HG02973 (cell line): ENCODE measurements at regions not wholly inside any gene's neighbourhood (a gene's known extent, or its start where the extent isn't known, plus 50 kb on each side); places are given as distances from the start of the nearest gene placed in this dataset.
"Not testable (repeated sequence)": the region's sequence is repeated elsewhere in the genome, so short reads cannot be mapped to it uniquely, and the experiment has no call there.

Experiments
- ATAC-seq: cut with Tn5 transposase; IDR thresholded peaks from one replicate; pipeline ENCODE4 v1.9.1; 2021; ENCODE audit warnings: moderate library complexity; ENCODE audit not compliant: unreplicated experiment

DNA sequence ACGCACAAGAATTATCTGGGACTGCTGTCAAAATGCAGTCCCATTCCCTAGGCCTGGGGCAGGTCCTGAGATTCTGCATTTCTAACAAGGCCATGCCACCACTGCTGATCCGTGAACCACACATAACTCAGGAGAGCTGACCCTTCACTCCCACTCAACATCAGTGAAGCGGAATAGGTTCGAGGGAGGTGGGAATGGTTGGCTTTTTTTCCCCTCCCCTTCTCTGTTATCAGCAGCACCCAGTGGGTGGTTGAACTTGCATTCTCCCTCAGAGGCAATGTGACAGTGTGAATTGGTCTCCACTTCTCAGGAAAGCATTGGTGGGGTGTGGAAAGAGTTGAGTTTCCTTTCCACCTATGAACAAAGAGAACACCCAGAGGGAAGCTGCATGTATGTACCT lies 344.3 kb downstream of the GADD45G start:
- no peak for ATAC-seq

DNA sequence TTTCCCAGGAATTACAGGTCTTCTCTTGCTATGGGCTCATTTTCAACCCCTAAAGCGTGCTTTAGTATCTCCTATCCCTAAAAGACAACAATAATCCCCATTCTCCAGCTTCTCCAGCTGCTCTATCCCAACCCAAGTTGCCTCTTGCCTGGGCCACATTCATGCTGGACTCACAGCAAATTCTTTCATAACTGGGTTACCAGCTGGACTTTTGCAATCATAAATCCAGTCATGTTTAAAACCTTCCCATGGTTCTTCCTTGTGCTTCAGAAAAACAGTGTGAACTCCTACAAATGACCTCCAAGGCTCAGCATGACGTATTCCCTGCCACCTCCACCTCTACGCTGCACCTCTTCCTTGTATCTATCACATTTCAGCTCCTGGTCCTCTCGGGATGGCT lies 346.9 kb downstream of the GADD45G start:
- ATAC-seq: no peak

DNA sequence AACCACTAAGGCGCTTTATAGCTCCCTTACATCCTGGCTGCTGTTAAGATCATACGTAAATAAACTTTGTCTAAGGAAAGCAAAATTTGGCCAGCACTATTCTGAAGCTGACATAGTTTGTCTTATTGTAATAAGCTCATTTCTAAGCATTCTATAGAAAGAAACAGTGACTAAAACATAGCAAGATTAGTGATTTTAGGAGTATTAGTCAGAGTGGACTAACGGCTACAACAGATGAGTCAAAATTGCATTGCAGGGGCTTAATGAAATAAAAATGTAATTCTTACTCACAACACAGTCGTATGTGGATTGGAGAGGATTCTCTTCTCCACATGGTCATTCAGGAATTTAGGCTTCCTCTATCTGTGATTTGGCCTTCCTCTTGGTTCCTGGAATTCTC lies 347.6 kb downstream of the GADD45G start:
- ATAC-seq: no peak

DNA sequence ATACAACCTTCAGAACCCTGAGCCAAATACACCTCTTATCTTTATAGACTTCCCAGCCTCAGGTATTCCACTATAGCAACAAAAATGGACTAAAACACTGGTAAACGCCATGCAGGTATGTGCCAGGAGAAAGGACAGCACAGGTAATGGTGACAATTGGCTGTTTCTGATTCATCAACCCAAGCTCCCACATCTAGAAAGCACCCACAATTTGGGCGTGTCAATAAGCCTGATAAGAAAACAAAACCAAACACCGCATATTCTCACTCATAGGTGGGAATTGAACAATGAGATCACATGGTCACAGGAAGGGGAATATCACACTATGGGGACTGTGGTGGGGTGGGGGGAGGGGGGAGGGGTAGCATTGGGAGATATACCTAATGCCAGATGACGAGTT lies 348.5 kb downstream of the GADD45G start:
- not testable (repeated sequence) for ATAC-seq

DNA sequence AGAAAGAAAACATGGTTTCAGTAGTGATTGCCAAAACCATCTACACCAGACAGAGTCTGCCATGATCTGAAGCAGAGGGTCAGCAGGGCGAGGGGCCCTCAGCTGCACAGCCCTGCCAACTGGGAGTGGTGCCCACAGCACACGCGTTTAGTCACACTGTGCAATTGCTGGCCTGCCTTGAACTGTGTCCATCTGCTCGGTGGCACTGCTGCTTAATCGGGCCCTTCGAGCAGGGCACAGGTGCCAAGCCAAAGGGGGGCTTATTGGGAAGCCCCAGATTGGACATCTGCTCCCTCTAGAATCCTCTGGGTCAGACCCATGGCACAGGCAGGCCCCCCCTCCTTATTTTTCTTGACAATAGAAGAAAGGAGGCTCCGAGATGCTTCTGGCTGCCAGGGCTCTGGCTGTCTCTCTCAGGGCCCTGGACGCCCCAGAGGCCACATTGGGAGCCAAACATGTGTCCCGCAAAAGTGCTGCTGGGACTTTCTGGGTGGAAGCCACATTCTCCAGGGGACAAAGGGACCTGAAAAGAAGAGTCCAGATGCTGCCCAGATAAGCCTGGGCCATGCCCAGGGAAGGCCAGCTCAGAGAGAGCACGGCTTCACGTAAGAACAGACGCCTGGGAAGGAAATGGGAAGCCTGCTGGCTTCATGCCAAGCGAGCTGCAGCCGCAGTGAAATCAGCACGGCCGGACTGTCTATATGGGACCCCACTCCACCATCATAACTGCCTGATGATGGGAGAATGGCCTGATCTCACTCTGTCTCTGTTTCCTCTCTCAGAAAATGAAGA lies 349.2 kb downstream of the GADD45G start:
- ATAC-seq: no peak

DNA sequence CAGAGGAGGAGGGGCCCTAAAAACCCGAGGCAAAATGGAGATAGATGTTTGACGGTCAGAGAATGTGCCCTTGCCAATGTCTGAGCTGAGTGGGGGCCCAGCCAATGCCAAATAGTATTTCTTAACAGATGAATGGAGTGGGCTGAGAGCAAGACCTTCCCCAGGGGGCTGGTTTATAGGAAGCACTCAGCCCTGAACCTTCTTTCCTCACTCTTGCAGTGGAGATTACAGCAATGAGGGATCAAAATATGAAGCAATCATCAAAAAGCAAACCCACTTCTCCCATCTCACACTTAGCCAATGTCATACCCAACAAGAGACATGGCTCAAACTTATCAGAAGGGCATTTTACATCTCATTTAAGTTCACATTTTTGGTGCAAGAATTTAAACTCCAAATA lies 350.3 kb downstream of the GADD45G start:
- no peak for ATAC-seq

DNA sequence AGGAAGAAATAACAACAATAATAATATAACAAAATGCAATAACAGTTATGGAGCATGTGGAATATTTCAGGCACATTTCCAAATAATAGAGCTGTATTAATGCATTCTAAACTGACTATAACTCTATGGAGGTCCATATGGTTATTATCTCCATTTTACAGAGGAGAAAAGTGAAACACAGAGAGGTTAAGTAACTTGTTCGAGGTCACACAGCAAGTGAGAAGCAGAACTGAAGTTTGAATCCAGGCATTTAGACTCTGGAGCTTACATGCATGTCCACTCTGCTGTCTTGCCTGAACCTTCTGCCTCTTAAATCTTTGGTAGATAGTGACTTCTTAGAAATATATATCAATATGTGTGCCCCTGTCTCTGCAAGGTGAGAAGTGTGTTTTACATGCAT lies 350.8 kb downstream of the GADD45G start:
- no peak for ATAC-seq

DNA sequence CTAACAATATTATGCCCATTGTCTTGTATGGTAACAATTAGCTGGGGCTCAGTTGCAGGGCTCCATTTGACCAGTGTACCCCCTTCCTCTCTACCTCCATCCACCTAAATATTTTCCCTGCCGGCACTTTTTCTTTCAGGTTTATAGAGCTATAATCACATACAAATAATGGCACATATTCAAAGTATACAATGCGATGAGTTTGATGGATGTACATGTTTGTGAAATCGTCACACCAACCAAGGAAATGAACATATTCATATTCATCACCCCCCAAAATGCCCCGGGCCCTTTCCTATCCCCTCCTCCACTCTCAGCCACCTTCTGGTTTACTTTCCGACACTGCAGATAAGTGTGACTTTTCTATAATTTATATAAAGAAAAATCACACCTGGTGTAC lies 351.5 kb downstream of the GADD45G start:
- no peak for ATAC-seq

DNA sequence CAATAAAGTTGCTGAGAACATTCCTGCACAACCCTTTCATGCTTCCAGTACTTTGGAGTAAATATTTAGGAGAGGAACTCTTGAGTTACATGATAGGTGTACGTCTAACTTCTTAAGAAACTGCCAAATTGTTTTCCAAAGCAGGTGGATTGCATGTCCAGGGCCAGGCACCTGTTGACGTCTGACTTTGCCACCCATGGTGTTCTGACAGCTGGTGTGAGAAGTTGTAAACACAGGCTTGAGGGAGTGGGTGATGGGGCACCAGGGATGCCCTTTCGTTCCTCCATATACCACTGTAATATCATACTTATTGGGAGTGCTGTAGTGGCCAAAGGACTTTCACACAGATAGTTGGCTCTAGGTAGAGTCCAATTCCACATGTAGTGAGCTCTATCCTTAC lies 352.1 kb downstream of the GADD45G start:
- no peak for ATAC-seq

DNA sequence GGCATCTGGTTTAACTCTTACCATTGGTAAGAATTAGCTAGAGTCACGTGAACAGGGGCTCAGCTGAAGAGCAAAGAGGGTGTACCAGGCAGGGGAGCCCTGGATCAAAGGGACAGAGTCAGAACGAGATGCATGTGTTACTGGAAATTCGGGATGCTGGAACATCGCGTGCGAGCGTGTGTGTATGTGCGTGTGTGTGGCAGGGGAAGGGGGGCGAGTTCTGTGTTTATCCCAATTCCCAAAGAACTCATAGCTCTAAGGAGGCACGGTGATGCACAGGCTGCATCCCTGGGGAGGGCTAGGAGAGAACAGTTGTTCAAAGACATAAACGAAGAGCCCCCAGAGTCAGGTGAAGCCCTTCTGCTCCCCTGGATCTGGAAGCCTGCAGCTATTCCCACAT lies 353.3 kb downstream of the GADD45G start:
- no peak for ATAC-seq

DNA sequence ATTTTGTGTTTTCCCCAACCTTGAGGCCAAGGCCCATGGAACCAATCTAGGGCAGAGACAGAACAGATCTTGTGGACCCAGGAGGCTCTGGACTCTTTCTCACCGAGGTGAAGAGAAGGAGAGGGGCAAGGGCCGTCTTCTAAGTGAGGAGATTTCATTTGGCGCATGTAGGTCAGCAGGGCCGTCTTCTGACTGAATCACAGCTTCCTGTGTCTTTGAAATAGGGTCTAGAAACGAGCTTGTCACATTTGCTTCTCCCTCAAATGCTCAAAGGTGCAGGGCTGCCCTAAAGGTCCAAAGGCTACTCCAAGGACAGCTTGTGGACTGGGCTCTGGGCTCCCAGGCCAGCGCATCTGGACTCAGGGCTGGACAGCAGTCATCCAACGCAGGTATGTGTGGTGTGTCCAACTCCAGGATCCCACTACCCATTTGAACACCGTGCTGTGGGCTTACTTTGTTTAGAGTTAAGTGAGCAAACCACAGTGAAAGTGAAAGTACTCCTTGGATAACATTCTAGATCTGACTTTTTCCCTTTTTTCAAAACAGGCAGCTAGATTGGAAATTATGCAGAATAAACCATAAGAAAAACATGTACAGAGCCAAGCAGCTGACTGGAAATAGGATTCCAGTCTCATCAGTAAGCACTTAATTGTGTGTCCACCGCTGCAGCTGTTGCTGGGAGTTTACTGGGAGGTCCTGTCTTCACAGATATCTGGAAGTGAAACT lies 357.0 kb downstream of the GADD45G start:
- ATAC-seq: no peak

DNA sequence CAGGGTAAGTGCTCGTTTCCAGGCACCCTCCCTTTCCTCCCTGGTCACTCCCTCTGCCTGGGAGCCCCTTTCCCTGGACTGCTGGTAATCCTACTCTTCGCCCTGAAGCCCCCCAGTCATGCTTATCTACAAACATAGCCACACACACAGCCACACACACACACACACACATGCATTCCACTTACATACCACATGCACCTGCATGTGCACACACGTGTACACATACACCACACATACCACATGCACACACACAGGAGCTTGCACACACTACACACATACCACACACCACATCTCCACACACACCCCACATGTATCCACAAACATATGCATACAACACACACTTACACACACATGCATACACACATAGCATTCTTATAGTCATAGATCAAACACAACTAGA lies 358.5 kb downstream of the GADD45G start:
- ATAC-seq: no peak

DNA sequence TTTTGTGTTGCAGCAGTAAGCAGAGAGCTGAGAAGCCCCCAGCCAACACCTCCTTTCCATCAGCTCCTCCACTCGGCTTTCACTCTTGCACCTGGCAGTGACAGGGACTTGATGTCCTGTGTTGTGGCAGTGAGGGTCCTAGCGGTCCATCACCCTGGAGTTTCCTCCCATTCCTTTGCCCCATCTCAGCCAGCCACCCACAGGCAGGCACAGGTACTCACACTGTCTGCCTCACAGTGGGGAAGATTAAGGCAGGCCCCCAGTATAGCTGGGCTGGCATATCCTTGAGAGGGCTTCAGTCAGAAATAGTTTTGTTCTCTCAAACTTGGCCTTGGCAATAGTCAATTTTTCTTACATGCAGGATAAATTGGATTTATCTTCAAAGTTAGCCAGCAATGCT lies 362.7 kb downstream of the GADD45G start:
- ATAC-seq: no peak

DNA sequence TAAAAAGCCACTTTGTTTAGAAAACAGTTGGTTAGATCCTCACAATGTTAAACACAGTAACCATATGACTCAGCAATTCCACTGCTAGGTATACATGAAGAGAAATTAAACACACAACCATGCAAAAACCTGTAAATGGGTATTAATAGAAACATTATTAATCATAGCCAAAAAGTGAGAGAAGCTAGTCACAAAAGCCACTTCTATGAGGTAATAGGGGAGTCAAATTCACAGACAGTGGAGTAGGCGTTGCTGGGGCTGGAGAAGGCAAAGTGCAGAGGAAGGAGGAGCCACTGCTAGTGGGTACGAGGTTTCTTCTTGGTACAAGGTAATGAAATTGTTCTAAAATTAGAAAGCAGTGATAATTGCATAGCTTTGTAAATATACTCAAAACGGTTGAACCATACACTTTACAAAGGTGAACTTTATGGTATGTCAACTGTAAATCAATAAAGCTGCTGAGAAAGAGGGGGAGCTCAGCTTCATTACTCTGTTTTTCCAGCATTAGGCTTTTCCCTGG lies 364.4 kb downstream of the GADD45G start:
- no peak for ATAC-seq

DNA sequence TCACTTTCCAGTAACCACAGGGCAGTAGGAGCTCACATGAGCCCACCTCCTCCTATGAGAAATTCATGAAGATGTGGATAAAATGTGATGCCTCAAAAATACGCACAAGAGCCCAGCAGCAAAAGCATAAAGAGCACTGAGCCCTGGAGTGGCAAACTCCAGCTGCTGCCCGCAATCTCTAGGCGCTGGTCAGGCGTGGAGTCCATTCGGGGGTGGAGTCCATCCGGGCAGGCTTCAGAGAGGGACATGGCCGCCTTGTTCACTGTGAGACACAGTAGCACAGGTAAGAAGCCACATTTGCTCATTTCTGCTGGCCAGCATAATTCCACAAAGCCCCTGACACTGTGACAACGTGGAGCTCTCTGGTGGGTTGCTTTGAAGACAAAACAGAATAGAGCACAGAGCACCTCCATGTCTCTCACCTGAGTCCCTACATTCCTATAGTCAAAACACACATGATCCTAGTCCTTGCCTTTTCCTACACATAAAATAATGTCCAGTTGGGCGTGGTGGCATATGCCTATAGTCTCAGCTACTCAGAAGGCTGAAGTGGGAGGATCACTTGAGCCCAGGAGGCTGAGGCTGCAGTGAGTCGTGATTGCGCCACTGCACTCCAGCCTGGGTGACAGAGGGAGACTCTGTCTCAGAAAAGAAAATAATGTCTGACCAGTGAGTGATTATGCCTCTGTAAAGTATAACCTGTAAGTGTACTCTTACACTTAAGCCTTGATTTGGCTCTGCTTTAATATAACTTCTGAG lies 365.2 kb downstream of the GADD45G start:
- no peak for ATAC-seq

DNA sequence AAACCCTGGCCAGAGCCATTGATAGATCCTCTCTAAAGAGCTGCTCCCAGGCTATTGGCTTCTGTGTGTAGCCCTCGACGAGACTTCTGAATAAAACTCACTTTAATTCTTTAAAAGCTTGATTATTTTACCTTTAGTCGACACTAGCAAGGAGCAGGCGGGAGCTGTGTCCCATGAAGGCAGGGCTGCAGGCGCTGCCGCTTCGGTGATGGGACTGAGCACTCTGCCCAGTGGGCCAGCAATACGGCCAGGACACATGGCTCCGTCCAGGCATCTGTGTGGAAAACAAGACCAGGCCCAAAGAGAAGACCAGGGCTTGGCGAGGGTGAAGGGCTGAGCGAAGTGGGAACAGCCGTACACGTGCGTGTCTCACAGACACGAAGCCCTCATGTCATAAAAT lies 365.9 kb downstream of the GADD45G start:
- ATAC-seq: no peak

DNA sequence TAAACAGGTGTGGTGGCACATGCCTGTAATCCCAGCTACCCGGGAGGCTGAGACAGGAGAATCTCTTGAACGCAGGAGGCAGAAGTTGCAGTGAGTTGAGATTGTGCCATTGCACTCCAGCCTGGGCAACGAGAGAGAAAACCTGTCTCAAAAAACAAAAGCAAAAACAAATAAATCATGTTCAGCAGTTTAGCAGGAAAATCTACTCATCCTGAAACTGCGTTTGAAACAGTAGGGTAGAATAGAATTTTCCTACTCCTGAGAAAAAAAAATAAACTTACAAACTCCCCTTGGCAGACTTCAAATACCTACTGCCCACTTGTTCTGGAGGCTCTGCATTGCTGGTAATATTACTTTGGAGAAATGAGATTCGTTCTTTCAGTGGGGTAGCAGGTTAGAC lies 367.7 kb downstream of the GADD45G start:
- ATAC-seq: no peak

DNA sequence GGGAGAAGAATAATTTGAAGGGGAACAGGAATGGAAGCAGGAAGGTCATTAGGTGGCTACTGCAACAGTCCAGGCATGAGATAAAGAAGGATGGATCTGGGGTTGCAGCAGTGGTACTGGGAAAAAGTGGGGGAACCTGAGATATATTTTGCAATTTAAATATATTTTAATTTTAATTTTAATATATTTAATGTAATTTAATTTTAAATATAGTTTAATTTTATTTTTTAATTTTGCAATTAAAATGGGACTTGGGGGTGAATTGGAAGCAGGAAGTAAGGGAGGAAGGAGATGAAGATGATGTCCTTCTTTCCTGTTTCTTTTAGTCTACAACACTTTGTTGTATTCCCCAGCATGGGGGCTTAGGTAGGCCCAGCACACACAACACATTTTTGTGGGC lies 369.8 kb downstream of the GADD45G start:
- no peak for ATAC-seq

DNA sequence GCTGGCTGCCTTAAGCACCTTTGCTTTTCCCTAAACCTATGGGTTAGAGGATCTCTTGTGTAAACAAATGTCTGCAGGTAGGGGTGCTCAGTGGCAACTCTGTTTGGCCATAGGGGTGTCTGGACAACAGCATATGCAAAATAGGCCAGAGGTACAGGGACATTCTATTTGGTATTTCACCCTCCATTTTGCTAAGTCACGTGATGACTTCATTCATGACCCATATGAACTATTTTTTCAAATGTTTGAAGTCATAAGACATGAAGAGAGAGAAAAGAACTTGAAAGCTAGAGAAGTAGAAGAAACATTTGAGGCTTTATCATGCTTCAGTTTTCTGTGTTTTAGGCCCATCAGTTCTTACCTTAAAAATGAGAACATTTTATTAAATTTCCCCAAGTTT lies 370.2 kb downstream of the GADD45G start:
- ATAC-seq: no peak

DNA sequence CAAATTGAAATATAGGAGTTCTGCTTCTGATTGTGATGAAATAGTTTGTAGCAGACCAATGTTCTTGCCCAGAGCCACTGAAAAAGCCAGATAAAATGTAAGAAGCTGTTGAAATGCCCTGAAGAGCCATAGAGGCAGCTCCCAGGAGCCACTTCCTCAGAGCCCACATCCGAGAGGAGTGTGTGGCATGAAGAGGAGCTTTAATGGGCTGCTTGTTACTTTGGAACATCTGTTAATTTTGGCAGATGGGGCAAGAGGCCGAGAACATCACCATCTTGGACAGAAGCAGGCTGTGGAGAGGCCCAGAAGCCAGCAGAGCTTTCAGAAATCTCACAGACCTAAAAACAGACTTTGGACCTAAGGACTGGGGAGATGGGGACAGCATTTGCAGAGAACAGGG lies 370.8 kb downstream of the GADD45G start:
- ATAC-seq: no peak

DNA sequence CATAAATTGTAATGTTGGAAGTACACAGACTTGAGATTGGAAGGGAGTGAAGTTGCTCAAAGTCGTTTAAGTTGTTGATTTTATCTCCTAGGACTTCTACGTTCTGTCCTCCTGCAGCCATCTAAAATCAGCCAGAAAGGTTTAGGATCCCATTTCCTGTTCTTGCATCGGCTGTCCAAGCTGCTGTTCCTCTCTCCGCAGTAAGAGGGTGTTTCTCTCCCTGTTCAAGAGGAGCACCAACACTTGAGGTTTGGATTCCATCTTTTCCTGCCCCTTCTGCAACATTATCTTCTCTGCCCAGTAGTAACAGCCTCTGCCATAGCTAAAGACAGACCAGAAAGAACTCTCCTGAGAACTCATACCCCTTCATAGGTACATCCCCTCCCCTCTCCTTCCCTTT lies 373.4 kb downstream of the GADD45G start:
- ATAC-seq: no peak

DNA sequence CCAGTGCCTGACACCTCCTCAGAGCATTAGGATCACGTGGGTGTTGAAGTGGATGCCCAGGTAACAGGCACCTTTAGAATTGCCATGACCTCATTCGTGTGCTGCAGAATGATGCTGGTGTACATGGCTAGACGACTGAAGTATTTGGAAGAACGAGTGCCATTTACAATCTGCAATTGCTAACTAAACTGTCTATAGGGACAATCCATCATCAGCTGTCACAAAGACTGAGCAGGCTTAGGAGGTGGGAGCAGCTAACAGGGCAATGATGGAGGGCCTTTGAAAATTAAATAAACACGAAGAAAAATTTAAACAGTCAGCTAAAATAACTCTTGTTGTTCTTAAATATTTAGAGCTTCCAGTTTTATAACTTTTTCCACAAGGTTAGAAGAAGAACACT lies 375.8 kb downstream of the GADD45G start:
- no peak for ATAC-seq
